SU-DHL-6 (cell line): ENCODE measurements at regions not wholly inside any gene's neighbourhood (a gene's known extent, or its start where the extent isn't known, plus 50 kb on each side); places are given as distances from the start of the nearest gene placed in this dataset.

Experiments used
- H2AFZ ChIP-seq: fragments of 200-600 bp; sonication (generic); 2 replicates; pipeline ENCODE4 v1.6.1; 2014; ENCODE audit warnings: low read depth, mild to moderate bottlenecking, moderate library complexity, mixed read lengths, antibody characterized with exemption, low read length; ENCODE audit not compliant: severe bottlenecking
- H3F3A ChIP-seq: fragments of 200-600 bp; shearing (Covaris generic); 2 replicates; pipeline ENCODE4 v1.6.0; 2016; ENCODE audit warnings: antibody characterized with exemption, mild to moderate bottlenecking; ENCODE audit not compliant: insufficient read depth
- H3K27ac ChIP-seq: fragments of 200-600 bp; sonication (generic); 2 replicates; pipeline ENCODE4 v1.5.1; 2016; ENCODE audit warnings: low read depth, mild to moderate bottlenecking, low read length, moderate library complexity, mixed read lengths
- H3K27me3 ChIP-seq: fragments of 200-600 bp; sonication (generic), shearing (Covaris generic); 2 replicates; pipeline ENCODE4 v1.6.0; 2014; ENCODE audit warnings: mild to moderate bottlenecking, low read length
- H3K36me3 ChIP-seq: fragments of 200-600 bp; sonication (generic); 2 replicates; pipeline ENCODE4 v1.6.1; 2014; ENCODE audit warnings: mild to moderate bottlenecking, low read length, mixed read lengths
- H3K4me2 ChIP-seq: fragments of 300-600, 200-600 bp; shearing (Covaris generic), sonication (generic); 2 replicates; pipeline ENCODE4 v1.6.0; 2014; ENCODE audit warnings: low read length, low read depth, mild to moderate bottlenecking; ENCODE audit not compliant: poor library complexity, severe bottlenecking
- H3K4me3 ChIP-seq: fragments of 200-600 bp; sonication (generic); 2 replicates; pipeline ENCODE4 v1.5.1; 2014; ENCODE audit warnings: antibody characterized with exemption, low read length, mild to moderate bottlenecking, mixed read lengths; ENCODE audit not compliant: insufficient read depth, poor library complexity, severe bottlenecking
- H3K79me2 ChIP-seq: fragments of 200-600 bp; sonication (generic); 2 replicates; pipeline ENCODE4 v1.6.1; 2014; ENCODE audit warnings: mild to moderate bottlenecking, low read length, moderate library complexity; ENCODE audit not compliant: insufficient read depth
- H3K9ac ChIP-seq: fragments of 200-600 bp; sonication (generic); 2 replicates; pipeline ENCODE4 v1.7.0; 2014; ENCODE audit warnings: mild to moderate bottlenecking, low read length
- H3K9me2 ChIP-seq: fragments of 200-600 bp; sonication (generic); replicated peaks from 2 replicates; pipeline ENCODE4 v1.6.1; 2014; ENCODE audit warnings: low read length; ENCODE audit not compliant: insufficient read depth
- H3K9me3 ChIP-seq: fragments of 200-600 bp; sonication (generic); 2 replicates; pipeline ENCODE4 v1.6.1; 2014; ENCODE audit warnings: low read length, mixed read lengths; ENCODE audit not compliant: insufficient read depth
- H4K20me1 ChIP-seq: fragments of 200-600 bp; sonication (generic); 2 replicates; pipeline ENCODE4 v1.6.1; 2014; ENCODE audit warnings: low read depth, mild to moderate bottlenecking, antibody characterized with exemption, low read length, moderate library complexity, mixed read lengths
- EZH2phosphoT487 ChIP-seq: fragments of 200-600 bp; sonication (generic), shearing (Covaris generic); conservative IDR thresholded peaks from 2 replicates; pipeline ENCODE4 v1.6.1; 2018; ENCODE audit warnings: mild to moderate bottlenecking, antibody characterized with exemption, low read length, moderate library complexity, mixed read lengths
- TF ChIP-seq, protein P1 (sequence below): fragments of 200-600 bp; sonication (generic); IDR thresholded peaks from one replicate; pipeline ENCODE4 v1.5.1; 2017; ENCODE audit warnings: antibody characterized with exemption, mild to moderate bottlenecking, low read length, moderate library complexity; ENCODE audit not compliant: insufficient read depth, poor library complexity, severe bottlenecking

DNA sequence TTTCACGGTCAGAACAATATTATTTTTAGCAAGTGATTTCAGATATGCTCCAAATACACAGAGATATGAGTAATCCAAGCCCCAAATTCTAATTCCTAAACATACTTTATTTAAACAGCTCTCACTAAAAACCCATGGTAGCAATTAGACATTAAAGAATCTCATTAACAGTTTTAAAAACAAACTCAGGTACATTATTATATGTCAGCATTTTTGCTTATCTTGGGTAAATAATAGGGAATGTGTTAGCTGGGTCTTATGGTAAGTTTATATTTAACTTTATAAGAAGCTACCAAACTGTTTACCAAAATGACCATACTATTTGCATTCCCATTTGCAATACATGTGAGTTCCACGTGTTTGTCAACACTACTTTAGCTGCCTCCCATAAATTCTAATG, 511.1 kb downstream of the HTR1A start:
- no peak for TF ChIP-seq EZH2phosphoT487
- TF ChIP-seq, protein P1, sequence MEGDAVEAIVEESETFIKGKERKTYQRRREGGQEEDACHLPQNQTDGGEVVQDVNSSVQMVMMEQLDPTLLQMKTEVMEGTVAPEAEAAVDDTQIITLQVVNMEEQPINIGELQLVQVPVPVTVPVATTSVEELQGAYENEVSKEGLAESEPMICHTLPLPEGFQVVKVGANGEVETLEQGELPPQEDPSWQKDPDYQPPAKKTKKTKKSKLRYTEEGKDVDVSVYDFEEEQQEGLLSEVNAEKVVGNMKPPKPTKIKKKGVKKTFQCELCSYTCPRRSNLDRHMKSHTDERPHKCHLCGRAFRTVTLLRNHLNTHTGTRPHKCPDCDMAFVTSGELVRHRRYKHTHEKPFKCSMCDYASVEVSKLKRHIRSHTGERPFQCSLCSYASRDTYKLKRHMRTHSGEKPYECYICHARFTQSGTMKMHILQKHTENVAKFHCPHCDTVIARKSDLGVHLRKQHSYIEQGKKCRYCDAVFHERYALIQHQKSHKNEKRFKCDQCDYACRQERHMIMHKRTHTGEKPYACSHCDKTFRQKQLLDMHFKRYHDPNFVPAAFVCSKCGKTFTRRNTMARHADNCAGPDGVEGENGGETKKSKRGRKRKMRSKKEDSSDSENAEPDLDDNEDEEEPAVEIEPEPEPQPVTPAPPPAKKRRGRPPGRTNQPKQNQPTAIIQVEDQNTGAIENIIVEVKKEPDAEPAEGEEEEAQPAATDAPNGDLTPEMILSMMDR, result no peak
- Histone ChIP-seq H3K79me2 (no peaks in the 10 kb centered on the region), H3K4me3 (no peak overlapping the region), H3K9ac (no peak overlapping the region), H3K4me2 (no peak overlapping the region), H4K20me1 (no peaks in the 10 kb centered on the region), H3K36me3 (no peaks in the 10 kb centered on the region), H3K9me2 (no peaks in the 10 kb centered on the region), H3F3A (no peaks in the 10 kb centered on the region), H3K27ac (no peak overlapping the region), H3K27me3 (no peaks in the 10 kb centered on the region), H3K9me3 (no peaks in the 10 kb centered on the region), H2AFZ (no peak overlapping the region)

- Histone ChIP-seq H3K79me2 (no peaks in the 10 kb centered on the region), H3K9me3 (no peaks in the 10 kb centered on the region), H3K27me3 (no peaks in the 10 kb centered on the region), H4K20me1 (no peaks in the 10 kb centered on the region), H3F3A (no peaks in the 10 kb centered on the region), H3K9ac (no peak overlapping the region), H3K9me2 (no peaks in the 10 kb centered on the region), H3K4me3 (no peak overlapping the region), H3K27ac (no peak overlapping the region), H2AFZ (no peak overlapping the region), H3K4me2 (no peak overlapping the region), H3K36me3 (no peaks in the 10 kb centered on the region)
- TF ChIP-seq, protein P1, result no peak
- TF ChIP-seq EZH2phosphoT487, result no peak
Observed at GRCh38 chr5:63439537-63439936, 522.7 kb downstream of the HTR1A start.

GRCh38 chr5:63409737-63410136, 552.5 kb downstream of the HTR1A start:
- H3K27me3 ChIP-seq, result no peaks in the 10 kb centered on the region
- TF ChIP-seq, protein P1, result no peak
- TF ChIP-seq EZH2phosphoT487, result no peak
- no peaks in the 10 kb centered on the region for H3F3A ChIP-seq
- H3K4me2 ChIP-seq, result no peak overlapping the region
- H4K20me1 ChIP-seq, result peaks cover 2% of the 10 kb centered on the region; the same call in 1 of the 2 replicates
- no peak overlapping the region for H3K27ac ChIP-seq
- no peaks in the 10 kb centered on the region for H3K9me3 ChIP-seq
- H3K36me3 ChIP-seq, result no peaks in the 10 kb centered on the region
- no peak overlapping the region for H3K4me3 ChIP-seq
- H3K9me2 ChIP-seq, result no peaks in the 10 kb centered on the region
- H3K9ac ChIP-seq, result no peak overlapping the region
- H3K79me2 ChIP-seq, result no peaks in the 10 kb centered on the region
- no peak overlapping the region for H2AFZ ChIP-seq

DNA sequence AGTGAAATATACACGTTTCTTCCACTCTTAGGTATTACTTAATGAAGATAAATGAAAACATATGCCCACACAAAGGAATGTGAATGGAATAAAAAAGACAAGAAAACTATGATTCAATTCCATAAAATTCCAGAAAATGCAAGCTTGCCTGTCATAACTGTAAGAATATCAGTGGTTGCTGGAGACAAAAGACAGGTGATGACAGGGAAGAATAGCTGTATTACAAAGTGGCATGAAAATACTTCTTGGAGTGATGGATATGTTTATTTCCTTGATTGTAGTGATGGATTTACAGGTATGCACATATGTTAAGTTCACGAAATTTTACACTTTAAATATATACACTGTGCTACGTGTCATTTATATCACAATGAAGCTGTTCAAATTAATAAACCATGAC, 553.3 kb downstream of the HTR1A start:
- no peak overlapping the region for H2AFZ ChIP-seq
- H3K36me3 ChIP-seq, result no peaks in the 10 kb centered on the region
- H3K9me2 ChIP-seq, result no peaks in the 10 kb centered on the region
- H3K9me3 ChIP-seq, result no peaks in the 10 kb centered on the region
- H3K79me2 ChIP-seq, result no peaks in the 10 kb centered on the region
- H3K4me2 ChIP-seq, result no peak overlapping the region
- H3K27ac ChIP-seq, result no peak overlapping the region
- no peak overlapping the region for H3K4me3 ChIP-seq
- peaks cover 2% of the 10 kb centered on the region; the same call in 1 of the 2 replicates for H4K20me1 ChIP-seq
- no peaks in the 10 kb centered on the region for H3F3A ChIP-seq
- no peaks in the 10 kb centered on the region for H3K27me3 ChIP-seq
- H3K9ac ChIP-seq, result no peak overlapping the region
- TF ChIP-seq EZH2phosphoT487, result no peak
- TF ChIP-seq, protein P1, result no peak
